IPS-20b (cell line): ENCODE measurements at regions not wholly inside any gene's neighbourhood (a gene's known extent, or its start where the extent isn't known, plus 50 kb on each side); places are given as distances from the start of the nearest gene placed in this dataset.
A peak's percentile ranks its signal among the peaks of the same experiment; 100 is the strongest.

Source experiments
- H3K27ac ChIP-seq: one replicate; pipeline ENCODE4 v1.5.1; 2013; ENCODE audit warnings: low read length
- H3K27me3 ChIP-seq: 2 replicates; pipeline ENCODE4 v1.6.1; 2013; ENCODE audit warnings: mild to moderate bottlenecking, low read length, inconsistent platforms; ENCODE audit not compliant: insufficient read depth
- H3K36me3 ChIP-seq: 2 replicates; pipeline ENCODE4 v1.6.1; 2013; ENCODE audit warnings: low read depth, mild to moderate bottlenecking, inconsistent platforms, low read length, moderate library complexity; ENCODE audit not compliant: insufficient read depth
- H3K4me1 ChIP-seq: 2 replicates; pipeline ENCODE4 v1.6.1; 2013; ENCODE audit warnings: mild to moderate bottlenecking, control low read depth, inconsistent platforms, low read length, moderate library complexity; ENCODE audit not compliant: insufficient read depth
- H3K4me3 ChIP-seq: 2 replicates; pipeline ENCODE4 v1.5.1; 2013; ENCODE audit warnings: mild to moderate bottlenecking, low read length, inconsistent platforms
- H3K9ac ChIP-seq: 2 replicates; pipeline ENCODE4 v1.6.1; 2013; ENCODE audit warnings: low read depth, mild to moderate bottlenecking, inconsistent platforms, low read length, moderate library complexity
- H3K9me3 ChIP-seq: 2 replicates; pipeline ENCODE4 v1.6.1; 2013; ENCODE audit warnings: mild to moderate bottlenecking, low read depth, low read length, inconsistent platforms; ENCODE audit not compliant: insufficient read depth

- H3K4me3 ChIP-seq, result peak overlapping the region; percentile 69; the same call in 1 of the 2 replicates
- no peaks in the 10 kb centered on the region for H3K36me3 ChIP-seq
- H3K27me3 ChIP-seq, result peaks cover 68% of the 10 kb centered on the region
- no peak overlapping the region for H3K9ac ChIP-seq
- peaks cover 5% of the 10 kb centered on the region; the same call in 1 of the 2 replicates for H3K9me3 ChIP-seq
- no peak overlapping the region for H3K27ac ChIP-seq
- H3K4me1 ChIP-seq, result peaks cover 16% of the 10 kb centered on the region
Observed at GRCh38 chr4:183797011-183797444, 108.1 kb upstream of the STOX2 start.

- Histone ChIP-seq H3K27me3 (peaks cover 71% of the 10 kb centered on the region), H3K36me3 (no peaks in the 10 kb centered on the region), H3K27ac (no peak overlapping the region), H3K4me3 (peak overlapping the region; percentile 69), H3K4me1 (peaks cover 16% of the 10 kb centered on the region), H3K9me3 (peaks cover 4% of the 10 kb centered on the region; the same call in 1 of the 2 replicates), H3K9ac (no peak overlapping the region)
Observed at GRCh38 chr4:183797445-183798300, 107.4 kb upstream of the STOX2 start.

- no peaks in the 10 kb centered on the region for H3K36me3 ChIP-seq
- no peak overlapping the region for H3K9ac ChIP-seq
- peak overlapping the region; percentile 69 for H3K4me3 ChIP-seq
- H3K4me1 ChIP-seq, result peaks cover 16% of the 10 kb centered on the region
- H3K9me3 ChIP-seq, result no peaks in the 10 kb centered on the region
- H3K27me3 ChIP-seq, result peaks cover 71% of the 10 kb centered on the region
- H3K27ac ChIP-seq, result no peak overlapping the region
Observed at GRCh38 chr4:183798301-183799253, 106.5 kb upstream of the STOX2 start.

- no peak overlapping the region for H3K4me3 ChIP-seq
- H3K9ac ChIP-seq, result no peak overlapping the region
- H3K36me3 ChIP-seq, result no peaks in the 10 kb centered on the region
- H3K4me1 ChIP-seq, result peaks cover 16% of the 10 kb centered on the region
- H3K27me3 ChIP-seq, result peaks cover 57% of the 10 kb centered on the region
- no peaks in the 10 kb centered on the region for H3K9me3 ChIP-seq
- no peak overlapping the region for H3K27ac ChIP-seq
Observed at GRCh38 chr4:183801457-183802165, 103.5 kb upstream of the STOX2 start.

- no peak overlapping the region for H3K4me3 ChIP-seq
- H3K36me3 ChIP-seq, result no peaks in the 10 kb centered on the region
- peaks cover 10% of the 10 kb centered on the region for H3K27me3 ChIP-seq
- no peak overlapping the region for H3K27ac ChIP-seq
- H3K9me3 ChIP-seq, result no peaks in the 10 kb centered on the region
- peaks cover 4% of the 10 kb centered on the region for H3K4me1 ChIP-seq
- no peak overlapping the region for H3K9ac ChIP-seq
Observed at GRCh38 chr4:183806341-183806740, 98.8 kb upstream of the STOX2 start.

GRCh38 chr4:183807420-183808096, 97.5 kb upstream of the STOX2 start:
- Histone ChIP-seq H3K27me3 (no peaks in the 10 kb centered on the region), H3K4me1 (no peaks in the 10 kb centered on the region; the same call in 1 of the 2 replicates), H3K4me3 (no peak overlapping the region), H3K27ac (no peak overlapping the region), H3K9me3 (no peaks in the 10 kb centered on the region), H3K36me3 (no peaks in the 10 kb centered on the region), H3K9ac (no peak overlapping the region)

- no peaks in the 10 kb centered on the region for H3K36me3 ChIP-seq
- no peaks in the 10 kb centered on the region for H3K27me3 ChIP-seq
- H3K4me1 ChIP-seq, result no peaks in the 10 kb centered on the region; the same call in 1 of the 2 replicates
- no peak overlapping the region for H3K27ac ChIP-seq
- no peak overlapping the region for H3K9ac ChIP-seq
- no peak overlapping the region for H3K4me3 ChIP-seq
- no peaks in the 10 kb centered on the region for H3K9me3 ChIP-seq
Observed at GRCh38 chr4:183808097-183808456, 97.0 kb upstream of the STOX2 start.

- Histone ChIP-seq H3K9me3 (peaks cover 4% of the 10 kb centered on the region; the same call in 1 of the 2 replicates), H3K36me3 (no peaks in the 10 kb centered on the region), H3K27ac (no peak overlapping the region), H3K9ac (no peak overlapping the region), H3K4me3 (no peak overlapping the region), H3K4me1 (no peaks in the 10 kb centered on the region; the same call in 1 of the 2 replicates), H3K27me3 (no peaks in the 10 kb centered on the region)
Observed at GRCh38 chr4:183812567-183812966, 92.5 kb upstream of the STOX2 start.

GRCh38 chr4:183814461-183814860, 90.6 kb upstream of the STOX2 start:
- Histone ChIP-seq H3K9ac (no peak overlapping the region), H3K4me1 (no peaks in the 10 kb centered on the region)

GRCh38 chr4:183816077-183816476, 89.0 kb upstream of the STOX2 start:
- Histone ChIP-seq H3K27me3 (no peaks in the 10 kb centered on the region), H3K4me1 (no peaks in the 10 kb centered on the region), H3K27ac (no peak overlapping the region), H3K9me3 (peaks cover 4% of the 10 kb centered on the region; the same call in 1 of the 2 replicates), H3K36me3 (no peaks in the 10 kb centered on the region), H3K4me3 (no peak overlapping the region), H3K9ac (no peak overlapping the region)

More at GRCh38 chr4:183814461-183814860, 90.6 kb upstream of the STOX2 start:
- Histone ChIP-seq H3K9me3 (peaks cover 4% of the 10 kb centered on the region; the same call in 1 of the 2 replicates), H3K4me3 (no peak overlapping the region), H3K36me3 (no peaks in the 10 kb centered on the region), H3K27me3 (no peaks in the 10 kb centered on the region), H3K27ac (no peak overlapping the region)
